Vagina (tissue), 2 donors: ENCODE measurements at regions not wholly inside any gene's neighbourhood (a gene's known extent, or its start where the extent isn't known, plus 50 kb on each side); places are given as distances from the start of the nearest gene placed in this dataset.

Source experiments
- CTCF ChIP-seq, 3 experiments: fragments of 450-650 bp in 2 of 3; fragments of 200-600 bp in 1 of 3; sonication (generic) in 1 of 3; IDR thresholded peaks; one replicate each; pipeline ENCODE4 v1.5.1; 2017 to 2019; ENCODE audit warnings: antibody characterized with exemption in 3 of 3, mild to moderate bottlenecking in 2 of 3, moderate library complexity in 2 of 3
- POLR2AphosphoS5 ChIP-seq, 2 donors: sonication (generic); formaldehyde crosslinking; IDR thresholded peaks; one replicate each; pipeline ENCODE4 v1.9.0; 2017; ENCODE audit warnings: antibody characterized with exemption in 2 of 2, mild to moderate bottlenecking in 2 of 2, low read depth in 1 of 2; ENCODE audit not compliant: insufficient read depth in 1 of 2

GRCh38 chr11:69975822-69976221 is 102.3 kb upstream of the ANO1 start:
- TF ChIP-seq CTCF (IDR thresholded peaks at IDR 0.05) (no peak), POLR2AphosphoS5 (IDR thresholded peaks at IDR 0.05; ENCODE audit: insufficient read depth in 1 of 2, low read depth in 1 of 2) (no peak)
